ENCODE measurements at regions not wholly inside any gene's neighbourhood (a gene's known extent, or its start where the extent isn't known, plus 50 kb on each side); places are given as distances from the start of the nearest gene placed in this dataset.

GRCh38 chr3:22907161-22907780 is 295.9 kb upstream of the UBE2E2 start:
- no peak for DNase-seq

GRCh38 chr3:22907796-22908195 is 295.3 kb upstream of the UBE2E2 start:
- no peak for DNase-seq

- DNase-seq: no peak
Measured at GRCh38 chr3:22908989-22909507, 294.1 kb upstream of the UBE2E2 start.

GRCh38 chr3:22916933-22917332 is 286.2 kb upstream of the UBE2E2 start:
- DNase-seq: no peak

- no peak for DNase-seq
Measured at GRCh38 chr3:22920006-22920405, 283.1 kb upstream of the UBE2E2 start.

GRCh38 chr3:22922317-22922716 is 280.8 kb upstream of the UBE2E2 start:
- DNase-seq: no peak

GRCh38 chr3:22923711-22924110 is 279.4 kb upstream of the UBE2E2 start:
- no peak for DNase-seq

GRCh38 chr3:22928216-22929110 is 274.7 kb upstream of the UBE2E2 start:
- DNase-seq: no peak

GRCh38 chr3:22933051-22933840 is 269.9 kb upstream of the UBE2E2 start:
- DNase-seq: no peak

GRCh38 chr3:22933841-22934116 is 269.3 kb upstream of the UBE2E2 start:
- no peak for DNase-seq

- DNase-seq: no peak
Measured at GRCh38 chr3:22935040-22935439, 268.1 kb upstream of the UBE2E2 start.

GRCh38 chr3:22937536-22937935 is 265.6 kb upstream of the UBE2E2 start:
- no peak for DNase-seq

GRCh38 chr3:22938739-22939138 is 264.4 kb upstream of the UBE2E2 start:
- DNase-seq: no peak

GRCh38 chr3:22939349-22939748 is 263.8 kb upstream of the UBE2E2 start:
- no peak for DNase-seq

GRCh38 chr3:22940285-22940684 is 262.8 kb upstream of the UBE2E2 start:
- no peak for DNase-seq

GRCh38 chr3:22942981-22943380 is 260.1 kb upstream of the UBE2E2 start:
- no peak for DNase-seq

GRCh38 chr3:22947851-22948250 is 255.3 kb upstream of the UBE2E2 start:
- DNase-seq: no peak

GRCh38 chr3:22951910-22952309 is 251.2 kb upstream of the UBE2E2 start:
- no peak for DNase-seq

GRCh38 chr3:22952860-22953259 is 250.3 kb upstream of the UBE2E2 start:
- no peak for DNase-seq

- DNase-seq: peak; percentile 1
Measured at GRCh38 chr3:22959593-22959992, 243.5 kb upstream of the UBE2E2 start.

- peak; percentile 5 for DNase-seq
Measured at GRCh38 chr3:22960105-22960984, 242.8 kb upstream of the UBE2E2 start.

GRCh38 chr3:22962244-22962643 is 240.9 kb upstream of the UBE2E2 start:
- no peak for DNase-seq

GRCh38 chr3:22966349-22966748 is 236.8 kb upstream of the UBE2E2 start:
- no peak for DNase-seq
